Stimulated activated CD4-positive, alpha-beta T cell treated with anti-CD3 and anti-CD28 coated beads, Interleukin-1b, Interleukin-23, amount 100 ng/mL, for 24 hours (primary cell): ENCODE measurements at regions not wholly inside any gene's neighbourhood (a gene's known extent, or its start where the extent isn't known, plus 50 kb on each side); places are given as distances from the start of the nearest gene placed in this dataset.
"Not testable (repeated sequence)": the region's sequence is repeated elsewhere in the genome, so short reads cannot be mapped to it uniquely, and the experiment has no call there.

Source experiments
- DNase-seq, 4 experiments: peaks; one replicate each; pipeline ENCODE4 v3.0.0-alpha.2; 2020; ENCODE audit warnings: low read depth in 4 of 4, low spot score in 1 of 4

DNA sequence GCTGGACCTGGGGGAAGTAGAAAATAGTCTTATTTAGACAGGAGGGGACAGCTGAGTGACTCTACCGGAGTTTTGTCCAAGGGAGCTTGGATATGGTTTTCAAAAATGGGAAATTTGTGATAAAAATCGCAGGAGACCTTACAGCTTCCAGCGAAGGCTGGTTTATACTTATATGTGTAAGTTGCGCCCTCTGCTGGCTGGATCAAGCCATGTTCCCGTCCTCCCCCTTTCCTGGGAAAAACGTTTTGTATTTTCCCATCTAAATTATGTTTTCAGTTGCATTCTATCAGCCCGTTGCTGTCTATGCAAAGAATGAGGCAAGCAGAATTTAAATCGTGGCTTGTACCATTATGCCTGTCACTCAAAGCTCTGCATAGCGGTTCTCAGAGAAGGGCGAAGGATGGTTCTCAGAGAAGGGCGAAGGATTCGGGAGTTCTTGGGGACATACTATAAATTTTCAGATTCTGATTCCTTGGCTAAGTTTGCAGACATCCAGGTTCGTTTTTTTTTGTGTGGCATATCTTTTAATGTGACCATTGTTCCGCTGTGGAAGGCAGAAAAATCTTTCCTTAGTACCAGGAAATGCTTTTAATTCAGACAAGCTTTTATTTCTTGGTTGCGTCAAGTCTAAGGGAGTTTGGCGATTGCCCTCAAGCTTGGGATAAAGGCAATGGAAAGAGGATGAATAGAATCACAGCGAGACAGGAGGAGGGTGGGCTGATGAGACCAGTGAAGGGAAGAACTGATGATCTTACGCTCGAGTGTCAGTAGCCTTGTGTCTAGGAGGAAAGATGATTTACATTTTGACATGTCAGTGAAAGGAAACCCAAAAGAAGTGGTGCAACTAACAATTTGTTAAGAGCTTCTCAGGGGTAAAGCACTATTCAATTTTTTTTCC, 128.5 kb upstream of the ARX start:
- peak; percentile 1 to 17 (median 8) for DNase-seq

DNA sequence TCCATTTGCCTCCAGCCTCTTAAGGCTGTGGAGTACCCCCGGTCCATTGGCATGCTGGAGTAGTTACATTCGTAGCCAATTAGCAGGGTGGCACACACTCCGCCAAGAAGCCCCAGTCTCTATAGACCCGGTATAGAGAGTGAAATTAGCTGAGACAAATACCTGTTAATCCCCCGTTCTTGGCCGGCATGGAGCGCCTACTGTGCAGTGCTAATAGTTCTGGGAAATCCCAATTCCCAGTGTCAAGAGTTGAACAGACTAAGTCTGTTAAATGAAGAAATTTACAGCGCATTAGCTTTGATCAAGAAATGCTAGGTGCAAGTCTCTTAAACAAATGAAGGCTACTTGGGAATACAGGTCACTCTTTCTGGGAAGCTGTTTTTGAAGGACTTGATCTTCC, 127.8 kb upstream of the ARX start:
- no peak for DNase-seq

DNA sequence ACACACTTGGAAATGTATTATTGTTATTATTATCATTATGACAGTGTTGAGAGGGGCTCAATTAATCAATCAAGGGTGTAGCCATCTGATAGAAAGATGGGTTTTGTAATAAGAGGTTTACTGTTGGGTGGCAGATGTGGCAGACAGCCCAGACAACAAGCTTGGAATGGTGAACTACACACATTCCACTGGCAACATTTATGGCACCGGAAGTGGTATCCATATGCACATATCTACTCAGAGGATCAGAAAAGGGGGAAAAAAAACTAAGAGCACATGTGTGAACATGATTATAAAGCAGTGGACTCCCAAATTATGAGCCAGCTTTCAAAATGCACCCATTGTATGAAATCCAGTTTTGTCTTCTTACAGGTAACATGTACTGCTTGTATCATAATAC, 125.9 kb upstream of the ARX start:
- DNase-seq: no peak

DNA sequence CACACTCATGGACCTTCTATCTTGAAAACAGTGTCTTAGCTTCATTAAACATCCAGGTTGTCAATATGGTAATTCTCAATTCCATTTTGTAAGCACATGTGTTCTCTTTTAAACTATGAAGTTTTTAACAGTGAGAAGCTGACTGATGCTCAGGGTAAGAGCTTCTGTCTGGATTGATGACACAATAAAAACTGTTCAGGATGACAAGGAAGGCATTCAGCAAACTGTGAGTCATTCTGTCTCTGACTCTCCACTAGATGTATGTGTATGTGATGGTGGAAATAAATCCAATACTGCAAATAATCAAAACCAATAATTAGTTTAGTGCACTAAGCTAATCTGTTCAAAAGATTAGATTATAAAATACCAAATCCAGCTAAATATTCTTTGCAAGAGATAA, 115.3 kb upstream of the ARX start:
- DNase-seq: no peak

DNA sequence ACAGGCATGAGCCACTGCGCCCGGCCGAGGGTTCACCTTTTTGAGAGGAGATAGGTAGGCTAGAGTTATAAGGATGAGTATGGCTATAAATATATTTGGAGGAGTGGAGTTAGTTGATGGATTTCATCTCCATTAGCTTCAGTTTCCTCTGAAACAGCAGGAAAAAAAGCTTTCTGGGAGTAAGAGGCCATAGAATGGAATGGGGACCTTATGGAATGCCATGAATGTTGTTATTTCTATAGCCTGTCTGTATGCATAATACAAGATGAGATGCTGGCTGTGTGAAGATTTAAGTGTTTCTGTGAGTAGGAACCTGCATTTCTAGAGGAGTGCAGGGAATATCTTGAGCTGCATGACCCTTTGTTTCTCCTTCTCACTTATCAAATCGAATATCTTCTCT, 114.9 kb upstream of the ARX start:
- DNase-seq: no peak

DNA sequence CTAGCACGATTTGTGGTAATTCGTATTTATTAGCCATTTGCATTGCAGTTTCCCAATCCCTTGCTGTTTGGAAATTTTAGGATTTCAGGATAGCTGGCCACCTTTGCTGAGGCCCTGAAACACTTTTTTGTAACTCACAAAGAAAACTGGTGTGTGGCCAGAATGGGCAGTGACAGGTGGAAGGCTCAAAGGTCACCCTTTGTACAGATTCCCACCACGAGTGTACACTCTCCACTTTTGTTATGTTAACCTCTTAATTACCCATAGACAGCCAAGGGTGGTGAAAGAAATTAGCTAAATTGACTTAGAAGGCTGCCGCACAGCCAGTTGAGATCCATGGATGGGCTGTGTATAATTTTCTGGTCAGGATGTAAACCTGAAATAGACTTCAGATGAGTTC, 109.7 kb upstream of the ARX start:
- no peak for DNase-seq

DNA sequence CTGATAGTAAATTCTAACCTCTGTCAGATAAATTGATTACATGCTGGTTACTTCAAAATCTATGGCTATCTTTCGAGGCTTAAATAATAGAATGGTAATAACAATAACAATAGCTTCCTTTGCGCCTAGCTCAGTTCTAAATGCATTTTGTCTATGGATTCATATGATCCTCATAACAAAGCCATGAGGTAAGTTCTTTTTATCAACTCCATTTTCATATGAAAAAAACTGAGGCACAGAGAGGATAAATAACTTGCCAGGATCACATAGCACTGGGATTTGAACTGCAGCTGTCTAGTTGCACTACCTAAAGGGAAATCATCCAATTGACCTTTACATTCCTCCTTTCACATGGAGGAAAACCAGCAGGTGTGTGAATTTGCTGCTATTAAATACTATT, 108.6 kb upstream of the ARX start:
- DNase-seq: no peak

DNA sequence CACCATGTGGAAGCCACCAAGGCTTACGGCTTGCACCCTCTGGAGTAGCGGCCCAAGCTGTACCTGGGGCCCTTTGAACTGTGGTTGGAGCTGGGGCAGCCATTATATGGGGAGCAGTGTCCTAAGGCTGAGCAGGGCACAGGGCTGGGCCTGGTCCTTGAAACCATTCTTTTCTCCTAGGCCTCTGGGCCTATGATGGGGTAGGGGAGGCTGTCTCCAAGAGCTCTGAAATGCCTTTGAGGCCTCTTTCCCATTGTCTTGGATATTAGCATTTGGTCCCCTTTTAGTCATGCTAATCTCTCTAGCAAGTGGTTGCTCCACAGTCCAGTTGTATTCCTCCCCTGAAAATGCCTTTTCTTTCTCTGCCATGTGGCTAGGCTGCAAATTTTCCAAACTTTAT, 96.4 kb upstream of the ARX start:
- DNase-seq: no peak

DNA sequence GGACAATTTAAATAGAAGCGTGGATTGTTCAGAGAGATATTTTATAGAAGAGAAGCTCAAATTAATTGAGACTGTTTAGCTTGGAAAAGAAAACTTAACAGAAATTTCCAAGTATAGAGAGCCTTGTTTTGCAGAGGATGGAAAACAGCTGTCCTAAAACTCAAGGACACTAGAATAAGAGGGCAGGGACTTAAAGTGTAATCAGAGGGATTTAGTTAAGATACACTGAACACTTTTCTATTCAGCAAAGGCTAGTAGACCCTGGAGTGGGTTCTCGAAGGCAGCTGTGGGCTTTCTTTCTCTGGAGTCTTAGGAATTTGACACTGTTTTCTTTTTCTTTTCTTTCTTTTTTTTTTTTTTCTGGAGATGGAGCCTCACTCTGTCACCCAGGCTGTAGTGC, 92.7 kb upstream of the ARX start:
- no peak for DNase-seq

DNA sequence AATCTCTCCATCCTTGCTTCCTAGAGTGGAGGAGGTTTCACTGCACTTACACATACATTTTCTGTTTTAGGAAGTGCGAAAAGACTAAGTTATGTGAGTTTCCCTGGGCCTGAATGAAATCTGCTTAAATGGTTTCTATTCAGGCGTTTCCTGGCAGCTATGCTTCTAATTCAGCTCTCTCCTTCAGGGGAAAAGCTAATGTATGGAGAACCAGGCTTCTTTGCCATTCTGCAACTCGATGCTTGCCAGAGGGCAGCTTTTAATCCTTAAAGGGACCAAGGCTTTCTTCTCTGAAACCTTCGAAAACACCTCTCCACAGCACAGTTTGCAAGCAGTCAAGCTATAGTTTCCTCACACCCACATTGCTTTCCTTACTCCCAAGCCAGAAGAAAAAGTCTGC, 89.5 kb upstream of the ARX start:
- no peak for DNase-seq

DNA sequence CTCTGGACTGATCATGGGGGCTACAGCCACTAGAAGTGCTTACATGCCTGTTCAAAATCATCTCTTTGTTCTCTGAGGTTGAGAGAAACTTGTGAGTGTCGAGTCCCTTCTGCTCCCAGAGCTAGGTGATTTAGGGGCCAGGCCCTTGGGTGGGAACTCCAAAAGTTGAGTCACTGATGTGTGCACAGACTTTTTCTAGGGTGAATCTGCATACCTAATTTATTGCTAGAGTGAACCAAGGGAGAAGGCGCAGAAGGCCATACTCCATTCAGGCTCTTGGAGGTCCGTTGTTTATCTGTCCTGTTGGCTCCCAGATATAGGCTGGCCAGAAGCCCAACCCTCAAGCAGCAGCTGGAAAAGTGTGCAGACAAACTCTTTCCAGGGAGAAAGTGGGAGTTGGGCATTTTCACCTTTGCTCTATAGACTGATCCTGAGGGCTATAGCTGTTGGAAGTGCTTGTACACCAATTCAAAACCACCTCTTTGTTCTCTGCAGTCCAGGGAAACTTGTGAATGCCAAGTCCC, 80.8 kb upstream of the ARX start:
- no peak for DNase-seq

DNA sequence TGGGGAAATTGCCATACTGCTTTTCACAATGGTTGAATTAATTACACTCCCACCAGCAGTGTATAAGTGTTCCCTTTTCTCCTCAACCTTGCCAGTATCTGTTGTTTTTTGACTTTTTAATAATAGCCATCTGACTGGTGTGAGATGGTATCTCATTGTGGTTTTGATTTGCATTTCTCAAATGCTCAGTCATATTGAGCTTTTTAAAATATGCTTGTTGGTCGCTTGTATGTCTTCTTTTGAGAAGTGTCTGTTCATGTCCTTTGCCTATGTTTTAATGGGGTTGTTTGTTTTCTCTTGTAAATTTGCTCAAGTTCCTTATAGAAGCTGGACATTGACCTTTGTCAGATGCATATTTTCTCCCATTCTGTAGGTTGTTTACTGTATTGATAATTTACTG, 75.4 kb upstream of the ARX start:
- DNase-seq: not testable (repeated sequence)

DNA sequence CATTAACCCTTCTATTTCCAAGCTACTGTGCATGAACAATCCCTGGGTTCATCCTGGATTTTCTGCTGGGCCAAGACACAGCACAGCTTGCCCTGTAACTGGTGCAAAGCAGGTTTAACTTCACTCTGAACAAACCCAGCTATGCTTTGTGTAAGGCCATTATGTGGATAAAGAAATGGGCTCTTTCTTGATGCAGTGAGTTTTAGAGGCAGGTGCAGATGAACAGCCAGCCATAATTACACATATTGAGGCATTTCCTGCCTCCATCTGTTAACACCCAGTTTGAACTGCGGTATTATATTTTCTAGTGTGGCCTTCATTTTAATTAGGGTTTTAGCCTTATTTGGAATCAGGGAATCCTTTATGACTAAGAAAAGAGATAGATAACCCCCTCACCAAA, 68.7 kb upstream of the ARX start:
- no peak for DNase-seq

DNA sequence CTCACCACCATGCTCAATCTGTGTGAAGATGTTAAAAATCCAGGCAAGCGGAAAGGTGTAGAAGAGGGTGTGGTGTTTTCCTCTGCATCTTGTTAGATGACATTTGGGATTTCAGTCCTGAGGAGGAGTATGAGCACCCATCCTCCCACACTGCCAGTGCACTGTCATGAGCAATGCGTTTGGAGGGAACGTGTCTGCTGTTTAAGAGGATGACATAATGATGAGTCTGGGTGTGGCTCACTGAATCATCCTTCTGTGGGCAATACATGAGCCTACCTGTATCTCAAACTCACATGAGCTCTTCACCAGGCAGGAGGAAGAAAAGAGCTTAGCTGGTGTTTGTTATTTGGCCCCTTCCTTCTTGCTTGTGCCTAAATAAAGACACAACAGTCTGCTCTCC, 67.9 kb upstream of the ARX start:
- no peak for DNase-seq

DNA sequence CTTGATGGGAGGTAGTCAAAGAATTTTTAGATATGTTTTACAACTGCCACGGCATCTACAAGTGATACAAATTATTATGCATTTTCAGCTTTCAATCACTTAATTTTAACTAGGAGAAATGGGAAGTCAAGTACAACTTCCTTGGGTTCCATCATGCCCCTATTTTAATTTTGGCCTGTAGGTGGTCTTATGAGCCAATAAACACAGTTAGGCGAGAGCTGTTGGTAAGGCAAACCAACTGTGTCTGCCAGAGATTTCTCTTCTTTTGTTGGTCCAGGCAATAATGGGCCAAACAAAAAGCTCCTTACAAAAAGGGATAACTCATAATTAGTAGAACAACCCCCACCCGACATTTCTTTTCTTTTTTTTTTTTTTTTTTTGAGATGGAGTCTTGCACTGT, 63.3 kb upstream of the ARX start:
- no peak for DNase-seq

DNA sequence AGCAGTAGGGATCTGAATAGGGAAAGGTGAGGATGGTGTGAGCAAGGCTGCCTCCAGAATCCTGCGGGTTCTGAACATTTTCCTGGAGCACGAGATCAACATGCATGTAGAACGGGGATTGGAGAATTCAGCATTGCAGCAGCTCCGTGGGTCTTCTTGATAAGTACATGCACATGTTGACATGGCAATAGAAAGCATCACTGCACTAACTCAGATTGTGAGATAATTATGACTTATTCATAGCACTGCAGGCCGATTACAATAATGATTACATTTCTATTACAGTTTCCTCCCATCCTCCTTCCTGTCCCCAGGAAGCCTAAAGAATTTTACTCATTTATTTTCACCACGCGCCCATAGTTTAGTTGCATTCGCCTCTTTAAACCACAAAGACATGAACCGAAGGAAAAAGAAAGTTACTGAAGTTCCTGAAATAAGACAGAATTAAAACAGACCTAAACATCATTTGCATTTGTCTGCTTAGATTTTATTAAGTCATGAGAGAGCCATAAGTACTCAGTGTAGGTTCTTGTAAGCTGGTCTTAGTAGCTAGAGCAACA, 61.3 kb upstream of the ARX start:
- no peak for DNase-seq

DNA sequence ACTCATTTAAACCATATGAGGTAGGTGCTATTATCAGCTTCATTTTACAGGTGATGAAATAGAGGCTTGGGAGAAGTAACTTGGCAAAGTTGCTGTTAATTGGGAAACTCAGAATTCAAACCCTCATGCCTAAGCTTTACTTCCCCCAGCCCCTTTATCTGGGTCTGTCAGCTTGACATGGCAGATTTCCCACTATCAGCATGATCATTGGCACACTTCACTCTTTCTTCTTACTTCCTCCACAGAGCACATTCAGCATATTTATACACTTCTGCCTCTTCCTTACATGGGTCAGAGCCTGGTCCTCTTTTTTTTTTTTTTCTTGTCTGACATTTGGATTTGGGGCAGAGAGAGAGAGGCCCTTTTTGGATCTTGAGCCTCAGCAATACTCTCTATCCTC, 56.5 kb upstream of the ARX start:
- DNase-seq: no peak

DNA sequence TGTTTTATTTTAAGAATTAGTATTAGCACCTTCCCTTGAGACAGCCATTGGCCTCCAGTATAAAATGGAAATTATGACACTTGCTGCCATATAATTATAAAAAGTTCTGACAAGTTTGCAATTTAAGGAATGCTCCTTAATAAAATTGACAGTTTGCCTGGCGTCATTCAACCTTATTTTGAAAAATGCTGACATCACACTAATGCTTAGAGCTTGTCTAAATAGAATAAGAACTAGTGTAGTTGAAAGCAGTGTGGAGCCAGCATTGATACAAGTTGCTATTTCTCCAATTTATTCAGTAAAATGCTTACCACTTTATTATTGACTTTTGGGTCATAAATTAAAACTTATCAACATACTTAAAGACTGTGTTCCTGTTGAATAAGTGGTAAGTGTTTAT, 54.3 kb upstream of the ARX start:
- no peak for DNase-seq

DNA sequence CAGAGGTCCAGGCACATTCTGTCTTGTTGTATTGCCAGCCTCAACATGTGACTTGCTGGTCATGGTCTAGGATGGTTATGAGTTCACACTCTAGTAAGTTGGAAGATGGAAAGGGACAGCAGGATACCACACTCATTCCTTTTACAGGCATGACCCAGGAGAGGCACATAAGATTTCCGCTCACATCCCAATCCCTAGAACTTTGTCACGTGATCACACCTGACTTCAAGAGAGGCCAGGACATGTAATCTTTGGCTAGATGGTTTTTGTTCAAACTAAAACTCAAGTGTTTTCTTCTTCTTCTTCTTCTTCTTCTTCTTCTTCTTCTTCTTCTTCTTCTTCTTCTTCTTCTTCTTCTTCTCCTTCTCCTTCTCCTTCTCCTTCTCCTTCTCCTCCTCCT, 53.4 kb upstream of the ARX start:
- no peak for DNase-seq

DNA sequence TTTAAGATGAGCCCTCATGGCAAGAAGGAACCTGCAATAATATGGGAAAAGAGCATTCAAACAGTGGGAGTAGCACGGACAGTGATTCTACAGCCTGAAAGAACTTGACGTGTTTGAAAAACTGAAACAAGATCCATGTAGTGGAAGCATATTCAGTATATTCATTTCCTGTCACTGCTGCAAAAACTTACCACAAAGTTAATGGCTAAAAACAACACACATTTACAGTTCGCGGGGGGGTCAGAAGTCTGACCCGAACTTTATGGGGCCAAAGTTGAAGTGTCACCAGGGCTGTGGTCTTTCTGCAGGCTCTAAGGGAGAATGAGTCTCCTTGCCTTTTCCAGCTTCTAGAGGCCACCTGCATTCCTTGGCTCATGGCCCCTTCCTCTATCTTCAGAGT, 52.6 kb upstream of the ARX start:
- no peak for DNase-seq

DNA sequence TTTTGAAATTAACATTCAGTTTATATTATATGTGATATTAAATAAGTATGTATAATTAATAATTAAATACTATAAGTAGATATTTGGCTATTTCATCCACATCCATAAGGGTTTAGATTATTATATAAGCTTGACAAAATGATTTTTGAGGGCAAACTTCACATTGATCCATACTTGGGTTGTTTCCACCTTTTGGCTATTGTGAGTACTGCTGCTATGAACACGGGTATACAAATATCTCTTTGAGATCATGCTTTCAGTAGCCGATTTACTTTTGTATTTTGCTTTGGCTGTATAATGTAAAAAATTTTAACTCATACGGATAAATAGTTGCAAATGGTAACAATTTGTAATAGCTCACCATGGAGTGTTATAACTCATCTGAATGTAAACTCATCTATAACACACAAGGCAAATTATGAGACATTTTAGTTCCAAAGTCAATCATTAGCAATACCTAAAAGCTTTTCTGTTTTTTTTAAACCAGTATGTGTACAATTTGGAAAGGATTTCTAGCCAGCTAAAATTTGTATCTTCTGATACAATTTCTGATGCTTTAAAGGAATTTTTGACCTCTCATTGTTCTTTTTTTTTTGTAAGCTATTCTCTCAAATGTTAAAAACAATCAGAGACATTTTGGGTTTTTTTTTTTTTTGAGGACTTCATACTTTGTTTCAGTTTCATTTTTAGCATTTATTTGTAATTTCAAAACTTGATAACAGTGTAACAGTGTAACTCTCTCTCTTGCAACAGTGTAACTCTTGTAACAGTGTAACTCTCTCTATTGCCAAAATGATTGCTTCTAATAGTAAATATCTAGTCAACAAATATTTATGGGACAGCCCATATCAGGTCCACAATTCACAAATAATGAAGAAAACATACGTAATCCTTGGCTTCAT, 51.8 kb upstream of the ARX start:
- no peak for DNase-seq

DNA sequence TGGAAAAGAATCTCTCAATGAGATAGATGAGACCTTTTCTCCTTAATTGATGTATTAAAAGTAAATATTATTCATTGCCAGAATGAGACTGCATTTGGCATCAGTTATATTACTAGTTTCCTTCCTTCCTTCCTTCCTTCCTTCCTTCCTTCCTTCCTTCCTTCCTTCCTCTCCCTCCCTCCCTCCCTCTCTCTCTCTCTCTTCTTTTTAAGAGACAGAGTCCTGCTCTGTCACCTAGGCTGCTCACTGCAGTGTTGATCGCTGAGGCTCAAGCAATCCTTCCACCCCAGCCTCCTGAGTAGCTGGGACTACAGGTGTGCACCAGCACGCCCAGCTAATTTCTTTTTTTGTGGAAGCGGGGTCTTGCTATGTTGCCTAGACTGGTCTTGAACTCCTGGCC, 50.4 kb upstream of the ARX start:
- DNase-seq: no peak
